ENCODE measurements at regions not wholly inside any gene's neighbourhood (a gene's known extent, or its start where the extent isn't known, plus 50 kb on each side); places are given as distances from the start of the nearest gene placed in this dataset.

DNA sequence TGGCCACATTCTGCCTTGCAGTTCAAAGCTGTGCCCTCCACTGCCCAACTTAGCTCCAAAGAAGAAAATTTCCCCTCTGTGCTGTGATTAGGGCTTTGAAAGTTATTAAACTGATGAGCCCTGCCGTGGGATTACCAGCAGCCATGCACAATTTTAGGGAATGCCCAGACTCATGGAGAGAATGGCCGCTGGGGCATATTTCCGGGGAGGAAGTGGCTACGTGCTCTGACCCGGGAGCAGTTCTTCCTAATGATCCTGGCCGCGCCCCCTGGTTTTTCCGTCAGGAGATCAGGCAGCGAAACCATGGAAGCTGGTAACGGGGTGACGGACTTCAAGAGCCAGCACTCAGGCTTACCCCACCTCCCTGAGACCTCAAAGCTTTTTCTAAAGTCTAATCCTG, 365.5 kb upstream of the PFKP start:
- no peak for DNase-seq
- ATAC-seq: no peak
- intact Hi-C loops (cut with micrococcal nuclease): no loop called here

DNA sequence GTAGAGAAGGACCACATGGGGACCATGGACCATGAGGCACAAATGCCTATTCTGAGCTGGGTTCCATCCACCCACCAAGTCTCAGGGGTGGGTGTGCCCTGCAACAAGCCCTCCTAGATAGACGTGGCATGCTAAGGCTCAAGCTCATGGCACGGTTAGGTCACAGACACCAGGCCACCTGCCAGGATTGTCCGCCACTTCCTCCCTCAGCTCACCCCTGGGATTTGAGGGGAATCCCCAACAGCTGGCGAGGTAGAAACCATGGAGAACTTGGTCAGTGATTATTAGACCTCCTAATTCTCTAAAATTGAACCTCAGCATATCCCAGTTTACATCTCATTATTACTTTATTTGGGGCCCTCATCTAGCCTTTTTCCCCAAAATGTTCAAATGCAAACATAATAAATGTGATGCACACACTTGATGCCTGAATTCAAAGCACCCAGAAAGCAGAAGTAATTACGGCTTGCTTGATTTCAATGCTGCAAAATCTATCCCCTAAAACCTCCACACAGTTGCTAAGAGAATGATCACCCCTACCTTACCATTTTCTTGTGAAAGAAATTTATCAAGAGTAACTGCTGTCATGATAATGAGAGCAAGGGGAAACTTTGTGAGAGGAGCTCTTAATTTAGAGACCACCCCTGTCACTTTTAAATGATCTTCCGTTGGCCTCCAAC, 366.6 kb upstream of the PFKP start:
- DNase-seq: no peak
- no peak for ATAC-seq
- intact Hi-C loops (cut with micrococcal nuclease): no loop called here

DNA sequence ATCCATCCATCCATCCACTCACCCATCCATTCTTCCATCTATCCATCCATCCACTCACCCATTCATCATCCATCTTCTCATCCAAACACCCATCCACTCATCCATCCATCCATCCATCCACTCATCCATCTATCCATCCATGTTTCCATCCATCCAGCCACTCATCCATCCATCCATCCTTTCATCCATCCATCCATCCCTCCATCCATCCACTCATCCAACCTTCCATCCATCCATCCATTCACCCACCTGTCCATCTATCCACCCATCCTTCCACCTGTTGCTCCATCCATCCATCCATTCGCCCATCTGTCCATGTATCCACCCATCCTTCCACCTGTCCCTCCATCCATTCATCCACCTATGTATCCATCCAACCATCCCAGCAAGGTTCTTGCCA, 378.4 kb upstream of the PFKP start:
- no peak for ATAC-seq
- intact Hi-C loops (cut with micrococcal nuclease): no loop called here
- no peak for DNase-seq

- intact Hi-C loops (cut with micrococcal nuclease): no loop called here
- DNase-seq (no peak), ATAC-seq (no peak)
Measured at GRCh38 chr10:2686691-2687090, 380.7 kb upstream of the PFKP start.

GRCh38 chr10:2682491-2682890, 384.9 kb upstream of the PFKP start:
- intact Hi-C loops (cut with micrococcal nuclease): no loop called here
- DNase-seq: no peak
- ATAC-seq: no peak

DNA sequence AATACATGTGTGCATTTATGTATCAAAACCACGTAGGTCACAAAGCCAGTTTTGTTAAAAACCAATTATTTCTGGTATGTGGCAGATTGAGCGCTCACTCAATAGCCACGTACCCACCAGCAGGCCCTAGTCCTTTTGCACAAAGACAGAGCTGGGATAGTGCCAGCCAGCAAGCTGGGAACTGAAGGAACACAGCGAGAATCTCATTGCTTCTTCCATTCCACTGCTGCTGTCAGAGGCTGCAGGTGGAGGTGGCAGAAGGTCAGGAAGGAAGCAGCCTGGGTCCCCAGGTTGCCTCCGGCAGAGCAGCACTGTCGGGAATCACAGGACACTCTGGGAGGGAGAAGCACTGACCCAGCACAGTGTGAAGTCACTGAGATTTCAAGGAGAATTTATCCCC, 385.5 kb upstream of the PFKP start:
- intact Hi-C loops (cut with micrococcal nuclease): no loop called here
- no peak for DNase-seq
- no peak for ATAC-seq

DNA sequence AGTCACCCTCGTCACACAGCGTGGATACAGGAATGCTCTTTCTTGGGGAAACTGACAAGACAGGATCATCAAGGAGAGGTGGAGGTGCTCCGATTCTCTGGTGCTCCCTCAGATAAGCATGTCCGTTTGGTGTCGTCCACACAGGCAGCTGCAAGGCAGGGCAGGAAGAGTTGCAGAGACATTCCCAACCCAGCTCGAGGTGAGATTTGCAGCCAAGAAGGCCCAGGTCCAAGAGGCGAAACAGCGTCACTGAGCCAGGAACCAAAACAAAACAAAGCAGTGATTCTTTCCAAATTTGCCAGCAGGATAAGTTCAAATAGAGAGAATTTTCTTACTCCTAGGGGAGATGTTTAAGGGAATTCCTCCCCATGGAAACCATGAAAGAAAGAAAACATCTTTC, 386.5 kb upstream of the PFKP start:
- intact Hi-C loops (cut with micrococcal nuclease): no loop called here

GRCh38 chr10:2679646-2680045, 387.7 kb upstream of the PFKP start:
- intact Hi-C loops (cut with micrococcal nuclease): no loop called here
- DNase-seq: no peak
- no peak for ATAC-seq

More for the DNA sequence above, 386.5 kb upstream of the PFKP start:
- ATAC-seq: no peak
- no peak for DNase-seq

DNA sequence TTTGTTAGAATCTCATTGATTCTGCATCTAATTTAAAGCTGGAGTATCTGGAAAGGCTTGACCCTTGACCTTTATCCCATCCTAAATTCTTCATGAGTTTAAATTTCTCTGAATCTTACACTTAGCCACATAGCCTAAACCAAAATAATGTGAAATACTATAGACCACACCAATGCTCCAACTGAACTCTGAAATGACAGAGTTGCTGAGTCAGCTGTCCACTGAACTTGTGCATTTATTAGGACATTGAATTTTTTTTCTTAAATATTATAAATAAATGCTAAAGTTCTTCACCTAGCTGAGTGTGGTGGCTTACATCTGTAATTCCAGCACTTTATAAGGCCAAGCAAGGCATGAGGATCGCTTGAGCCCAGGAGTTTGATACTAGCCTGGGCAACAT, 390.9 kb upstream of the PFKP start:
- intact Hi-C loops (cut with micrococcal nuclease): no loop called here
- no peak for ATAC-seq
- no peak for DNase-seq

- intact Hi-C loops (cut with micrococcal nuclease): no loop called here
Measured at GRCh38 chr10:2674451-2674850, 392.9 kb upstream of the PFKP start.

GRCh38 chr10:2670864-2671263, 396.5 kb upstream of the PFKP start:
- ATAC-seq: no peak
- DNase-seq: no peak
- intact Hi-C loops (cut with micrococcal nuclease): no loop called here

More at GRCh38 chr10:2674451-2674850, 392.9 kb upstream of the PFKP start:
- DNase-seq: no peak
- ATAC-seq: no peak

DNA sequence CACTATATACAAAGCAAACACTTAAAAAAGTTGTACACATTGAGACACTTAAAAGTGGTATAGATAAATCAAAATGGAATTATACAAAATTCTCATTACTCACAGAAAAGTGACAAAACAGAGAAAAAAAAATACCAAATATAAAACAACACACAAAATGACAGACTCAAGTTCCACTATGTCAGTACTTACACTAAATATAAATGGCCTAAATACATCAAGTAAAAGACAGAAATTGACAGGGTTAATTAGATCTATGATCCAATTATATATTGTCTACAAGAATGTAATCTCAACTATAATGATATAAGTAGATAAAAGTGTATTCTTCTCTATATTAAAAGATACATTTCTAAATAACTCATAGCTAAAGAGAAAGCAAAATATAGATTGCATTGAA, 401.6 kb upstream of the PFKP start:
- intact Hi-C loops (cut with micrococcal nuclease): no loop called here
- ATAC-seq: no peak
- DNase-seq: no peak

GRCh38 chr10:2660276-2660675, 407.1 kb upstream of the PFKP start:
- ATAC-seq (no peak), DNase-seq (no peak)
- intact Hi-C loops (cut with micrococcal nuclease): no loop called here

DNA sequence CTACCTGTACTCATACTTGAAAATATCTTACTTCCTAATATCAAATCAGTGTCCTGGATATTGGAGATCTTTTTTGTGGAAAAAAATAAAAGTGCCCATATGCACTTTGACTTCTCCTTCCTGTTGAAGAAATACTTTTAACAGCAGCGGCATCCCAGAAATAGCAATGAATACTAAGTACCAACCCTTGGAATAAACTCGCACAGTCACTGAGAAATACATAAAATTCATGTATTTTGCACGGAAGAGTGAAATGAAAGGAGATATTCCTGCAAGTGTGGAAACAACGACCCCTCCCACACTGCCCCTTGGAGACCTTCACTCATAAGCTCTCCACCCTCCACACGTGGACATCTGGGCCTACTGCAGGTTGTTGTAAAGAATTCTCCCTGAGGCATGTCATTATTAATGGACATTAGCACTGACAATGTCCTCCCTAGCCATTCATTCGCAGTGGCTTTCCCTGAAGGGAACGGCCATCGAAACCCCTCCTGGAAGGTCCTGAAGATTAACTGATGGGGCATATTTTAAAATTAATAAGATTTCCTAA, 407.6 kb upstream of the PFKP start:
- intact Hi-C loops (cut with micrococcal nuclease): no loop called here
- no peak for DNase-seq
- no peak for ATAC-seq

DNA sequence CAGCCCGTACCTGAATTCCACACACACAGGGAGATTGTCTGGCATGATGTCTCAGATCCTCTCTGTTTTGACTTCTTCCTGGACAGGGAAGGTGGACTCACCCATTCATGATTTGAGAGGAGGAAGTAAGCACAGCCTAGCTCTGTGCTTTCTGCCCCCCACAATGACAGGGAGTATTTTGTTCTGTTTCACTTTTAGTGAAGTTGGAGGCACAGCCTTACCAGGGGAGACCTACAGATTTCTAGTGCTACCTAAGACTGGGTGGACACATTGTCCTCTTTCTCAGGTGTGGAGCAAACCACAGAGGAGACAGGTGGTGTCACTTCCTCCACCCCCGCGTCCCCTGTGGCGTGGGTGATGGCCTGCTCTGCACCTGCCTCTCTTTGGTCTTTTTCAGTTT, 408.6 kb upstream of the PFKP start:
- intact Hi-C loops (cut with micrococcal nuclease): no loop called here
- DNase-seq (no peak), ATAC-seq (no peak)

DNA sequence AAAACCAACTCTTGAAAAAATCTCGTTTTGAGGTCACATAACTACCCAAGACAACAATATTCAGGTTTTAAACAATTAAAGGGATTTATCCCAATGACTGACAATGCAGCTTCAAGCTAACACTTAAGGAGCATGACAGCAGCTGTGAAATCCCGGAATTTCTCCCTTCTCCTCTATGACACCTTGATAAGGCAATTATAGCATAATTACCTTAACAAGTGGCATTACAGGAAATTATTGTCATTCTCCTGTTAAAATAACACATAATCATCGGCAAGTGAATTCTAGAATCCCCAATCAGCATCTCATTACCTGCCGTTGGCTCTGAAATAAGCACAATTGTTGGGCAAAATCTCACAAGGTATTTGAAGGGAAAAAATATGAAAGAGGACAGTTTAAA, 417.0 kb upstream of the PFKP start:
- ATAC-seq: no peak
- intact Hi-C loops (cut with micrococcal nuclease): no loop called here
- DNase-seq: no peak

GRCh38 chr10:2641028-2641427, 426.3 kb upstream of the PFKP start:
- DNase-seq (no peak), ATAC-seq (no peak)
- intact Hi-C loops (cut with micrococcal nuclease): no loop called here

DNA sequence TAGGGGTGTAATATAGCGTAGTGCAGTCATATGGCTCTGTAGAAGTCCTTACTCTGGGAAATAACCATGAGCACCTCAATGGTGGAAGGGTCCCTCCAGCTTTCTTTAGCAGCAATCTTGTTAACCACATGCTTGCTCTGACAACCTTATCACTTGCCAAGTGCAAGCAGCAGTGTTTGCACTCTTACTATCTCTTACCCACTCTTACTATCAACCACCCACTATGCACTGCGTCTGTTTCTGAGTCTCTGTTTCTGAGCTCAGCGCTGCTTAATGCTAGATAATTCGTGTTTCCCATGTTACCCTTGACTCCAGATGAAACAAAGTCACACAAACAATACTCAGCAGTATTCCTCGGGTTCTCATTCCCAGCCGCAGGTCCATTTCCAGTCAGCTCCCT, 433.7 kb upstream of the PFKP start:
- ATAC-seq (no peak), DNase-seq (no peak)
- intact Hi-C loops (cut with micrococcal nuclease): no loop called here

- ATAC-seq: no peak
- intact Hi-C loops (cut with micrococcal nuclease): no loop called here
- DNase-seq: no peak
Measured at GRCh38 chr10:2631557-2632205, 435.7 kb upstream of the PFKP start.

DNA sequence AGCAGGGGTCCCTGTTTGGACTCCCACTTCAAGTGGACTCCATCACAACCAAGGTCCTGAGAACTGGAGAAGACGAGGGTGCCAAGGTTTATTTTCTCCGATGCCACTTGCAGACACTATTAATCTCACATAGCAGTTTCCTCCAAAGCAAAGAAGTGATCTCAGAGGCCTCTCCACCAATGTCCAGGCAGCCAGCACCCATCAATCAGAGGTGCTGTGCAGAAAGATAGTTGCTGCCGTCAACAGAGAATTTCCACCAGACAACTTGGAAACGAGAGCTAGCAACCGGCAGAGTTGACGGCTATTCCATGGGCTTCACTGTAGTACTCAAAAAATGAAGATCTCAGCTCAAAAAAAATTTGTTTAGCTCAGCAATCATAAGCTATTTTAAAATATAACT, 438.6 kb upstream of the PFKP start:
- DNase-seq (no peak), ATAC-seq (no peak)
- intact Hi-C loops (cut with micrococcal nuclease): no loop called here

- DNase-seq: no peak
- intact Hi-C loops (cut with micrococcal nuclease): no loop called here
- ATAC-seq: no peak
Measured at GRCh38 chr10:2627969-2628368, 439.4 kb upstream of the PFKP start.

Measured in left ventricle myocardium superior (tissue), 1 donor.